HG02884 (cell line): ENCODE measurements at regions not wholly inside any gene's neighbourhood (a gene's known extent, or its start where the extent isn't known, plus 50 kb on each side); places are given as distances from the start of the nearest gene placed in this dataset.

Experiments used
- ATAC-seq: cut with Tn5 transposase; IDR thresholded peaks from one replicate; pipeline ENCODE4 v1.9.1; 2021; ENCODE audit warnings: mild to moderate bottlenecking, moderate library complexity; ENCODE audit not compliant: unreplicated experiment

GRCh38 chr2:206368484-206368883 lies 74.8 kb upstream of the ADAM23 start:
- no peak for ATAC-seq

DNA sequence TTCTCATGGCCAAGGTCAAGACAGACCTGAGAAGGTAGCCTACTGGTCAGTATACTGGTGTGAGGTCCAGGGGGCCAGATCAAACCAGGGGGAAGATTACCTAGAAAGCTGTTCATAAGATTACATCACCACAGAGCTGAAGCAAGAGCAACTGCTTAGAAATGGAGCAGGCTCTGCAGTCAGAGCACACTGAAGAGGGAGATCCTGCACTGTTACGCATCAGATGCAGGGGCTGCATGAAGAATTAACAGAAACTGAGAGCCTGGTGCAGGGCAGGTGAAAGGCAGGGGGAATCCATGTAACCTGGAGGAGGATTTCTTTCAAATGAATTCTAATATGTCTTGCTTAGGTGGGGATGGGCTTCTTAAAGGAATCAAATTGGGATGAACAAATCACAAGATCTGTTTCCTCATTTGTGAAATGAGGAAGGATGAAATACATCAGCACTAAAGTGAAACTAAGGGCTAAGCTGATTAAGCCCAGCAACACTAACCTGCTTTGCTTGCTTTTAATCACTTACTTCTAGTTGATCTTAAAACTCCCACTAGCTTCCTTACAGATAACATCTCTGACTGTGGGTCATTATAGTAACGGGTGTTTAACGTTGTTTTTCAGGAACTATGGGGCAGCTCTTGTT lies 74.3 kb upstream of the ADAM23 start:
- no peak for ATAC-seq

DNA sequence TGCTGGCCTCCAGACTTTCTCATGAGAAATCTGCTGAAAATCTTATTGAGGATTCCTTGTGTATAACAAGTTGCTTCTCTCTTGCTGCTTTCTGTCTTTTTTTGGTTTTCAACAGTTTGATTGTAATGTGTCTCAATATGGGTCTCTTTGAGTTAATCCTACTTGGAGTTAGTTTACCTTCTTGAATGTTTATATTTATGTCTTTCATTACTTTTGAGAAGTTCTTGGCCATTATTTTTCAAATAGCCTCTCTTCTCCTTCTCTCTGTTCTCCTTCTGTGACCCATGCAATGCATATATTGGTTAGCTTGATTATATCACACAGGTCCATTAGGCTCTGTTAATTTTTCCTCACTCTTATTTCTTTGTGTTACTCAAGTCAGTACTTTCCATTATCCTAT lies 67.4 kb upstream of the ADAM23 start:
- no peak for ATAC-seq

DNA sequence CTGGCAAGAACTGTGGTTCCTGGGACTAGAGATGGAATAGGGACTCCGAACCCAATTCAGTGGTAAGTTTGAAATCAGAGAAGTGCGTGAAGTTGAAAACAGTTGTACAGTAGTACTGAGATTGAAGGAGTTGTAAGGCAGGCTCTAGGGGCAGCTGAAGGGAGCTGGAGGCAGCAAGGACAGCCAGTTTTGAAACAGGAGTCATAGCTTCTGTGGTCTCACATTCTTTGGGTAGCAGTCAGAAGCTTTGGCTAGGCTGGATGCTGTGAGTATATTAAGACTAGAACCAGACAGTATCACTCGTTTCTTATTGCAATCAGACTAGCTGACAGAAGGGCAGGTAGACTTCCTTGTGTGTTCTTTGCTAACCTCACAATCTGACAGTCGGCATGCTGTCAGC lies 64.5 kb upstream of the ADAM23 start:
- no peak for ATAC-seq

DNA sequence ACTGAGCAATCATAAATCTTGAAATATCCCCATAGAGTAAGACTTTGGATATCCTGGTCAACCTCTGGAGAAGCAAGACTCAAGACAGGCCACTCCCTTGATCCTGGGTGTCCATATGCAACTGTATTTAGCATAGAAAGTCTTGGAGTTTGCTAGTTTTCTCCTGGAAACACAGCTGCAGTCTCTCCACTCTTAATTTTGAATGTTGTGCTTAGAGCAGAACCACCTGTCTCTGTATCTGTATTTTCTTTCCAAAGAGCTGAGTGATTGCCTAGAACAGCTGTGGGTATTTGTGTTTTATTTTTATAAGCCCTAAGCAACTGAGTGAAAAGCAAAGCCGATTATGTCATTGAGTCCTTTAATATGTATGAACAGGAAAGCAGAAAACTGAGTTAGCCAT lies 64.1 kb upstream of the ADAM23 start:
- no peak for ATAC-seq

DNA sequence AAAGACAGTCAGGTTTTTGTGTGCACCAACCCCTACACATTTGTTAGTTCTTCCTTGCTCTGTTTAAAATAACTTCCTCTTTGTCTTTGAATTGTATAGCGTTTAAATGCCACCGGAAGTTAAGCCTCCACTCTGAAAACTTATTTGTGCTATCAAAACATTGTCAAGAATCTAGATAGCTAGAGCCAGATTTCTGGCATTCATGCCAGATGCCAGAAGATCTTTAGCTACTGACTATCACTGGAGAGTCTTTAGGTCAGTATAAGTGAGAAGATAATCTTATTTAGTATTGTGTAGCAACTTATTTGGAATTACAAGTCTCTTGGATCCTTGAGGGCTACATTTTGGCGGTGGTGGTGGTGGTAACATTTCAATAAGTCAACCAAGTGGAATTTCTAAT lies 63.4 kb upstream of the ADAM23 start:
- ATAC-seq, result no peak

DNA sequence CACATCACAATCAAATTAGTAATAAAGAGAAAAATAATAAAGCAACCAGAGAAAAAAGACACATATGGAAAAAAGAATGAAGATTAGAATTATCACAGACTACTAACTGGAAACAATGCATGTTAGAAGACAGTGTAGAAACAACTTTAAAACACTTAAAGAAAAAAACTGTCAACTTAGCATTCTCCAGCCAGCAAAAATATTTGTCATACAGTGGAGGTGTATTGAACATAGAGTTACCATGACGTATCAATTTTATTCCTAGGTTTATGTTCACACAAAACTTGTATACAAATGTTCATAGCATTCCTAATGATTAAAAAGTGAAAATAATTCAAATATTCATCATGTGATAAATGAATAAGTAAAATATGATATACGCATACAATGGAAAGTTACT lies 61.5 kb upstream of the ADAM23 start:
- ATAC-seq, result no peak

DNA sequence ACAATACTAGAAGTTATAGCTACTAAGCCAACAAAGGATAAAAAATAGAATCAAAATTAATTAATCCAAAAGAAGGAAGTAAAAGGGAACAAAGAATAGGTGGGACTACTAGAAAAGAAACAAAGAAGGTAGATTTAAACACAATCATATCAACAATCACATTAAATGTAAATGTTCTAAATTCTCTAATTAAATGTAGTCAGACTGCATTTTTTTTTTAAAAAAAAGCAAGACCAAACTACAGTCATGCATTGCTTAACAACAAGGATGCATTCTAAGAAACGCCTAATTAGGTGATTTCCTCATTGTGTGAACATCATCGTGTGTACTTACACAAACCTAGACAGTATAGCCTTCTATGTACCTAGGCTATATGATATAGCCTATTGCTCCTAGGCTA lies 59.7 kb upstream of the ADAM23 start:
- ATAC-seq, result no peak

GRCh38 chr2:206387808-206388207 lies 55.5 kb upstream of the ADAM23 start:
- no peak for ATAC-seq

DNA sequence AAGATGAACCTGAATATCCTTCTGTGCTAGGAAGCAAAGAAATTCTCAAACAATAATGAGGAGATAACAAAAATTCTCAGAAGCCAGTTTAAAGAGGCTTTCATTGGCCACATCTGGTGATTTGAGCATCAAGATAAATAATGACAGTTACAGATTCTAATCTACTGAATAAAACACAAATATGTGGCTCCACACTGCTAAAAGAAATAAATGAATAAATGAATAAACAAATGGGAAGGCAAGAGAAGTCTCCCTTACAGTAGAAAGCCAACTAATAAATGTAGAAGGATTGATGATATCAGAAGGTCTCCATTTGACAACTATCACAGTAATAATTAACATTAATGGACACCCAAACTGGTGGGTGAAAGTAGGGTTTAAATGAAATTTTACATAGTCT lies 54.6 kb upstream of the ADAM23 start:
- no peak for ATAC-seq

- ATAC-seq, result no peak
Observed at GRCh38 chr2:206389164-206389563, 54.2 kb upstream of the ADAM23 start.

- no peak for ATAC-seq
Observed at GRCh38 chr2:206390181-206390580, 53.2 kb upstream of the ADAM23 start.

DNA sequence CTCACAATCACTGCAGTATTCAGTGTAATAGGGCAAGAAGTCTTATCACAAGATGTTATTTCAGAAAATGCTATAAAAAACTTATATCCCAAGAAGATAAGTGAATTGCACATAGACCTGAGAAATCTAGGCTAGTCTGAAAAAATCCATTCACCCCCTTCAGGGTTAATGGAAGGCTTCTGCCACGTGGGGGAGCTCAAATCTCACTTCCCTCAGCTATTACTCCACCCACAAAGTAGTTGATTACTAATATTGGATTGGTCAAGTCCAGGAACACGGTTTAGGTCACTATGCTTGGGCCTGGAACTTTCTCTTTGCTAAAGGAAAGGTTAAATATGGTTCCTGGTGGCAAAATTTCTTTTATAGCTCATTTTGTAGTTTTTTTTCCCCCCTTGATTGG lies 51.2 kb upstream of the ADAM23 start:
- ATAC-seq, result peak; percentile 99
